ENCODE measurements at regions not wholly inside any gene's neighbourhood (a gene's known extent, or its start where the extent isn't known, plus 50 kb on each side); places are given as distances from the start of the nearest gene placed in this dataset.

GRCh38 chr3:79874646-79875045 is 106.8 kb upstream of the ROBO1 start:
- TF ChIP-seq CTCF (IDR thresholded peaks at IDR 0.05), result no peak

- no peak for TF ChIP-seq CTCF (IDR thresholded peaks at IDR 0.05)
These were observed 104.7 kb upstream of the ROBO1 start for GRCh38 chr3:79872483-79872882.

- TF ChIP-seq CTCF (IDR thresholded peaks at IDR 0.05), result no peak
These were observed 103.9 kb upstream of the ROBO1 start for GRCh38 chr3:79871656-79872055.

- no peak for TF ChIP-seq CTCF (IDR thresholded peaks at IDR 0.05)
These were observed 102.5 kb upstream of the ROBO1 start for GRCh38 chr3:79870313-79870620.

- no peak for TF ChIP-seq CTCF (IDR thresholded peaks at IDR 0.05)
These were observed 101.9 kb upstream of the ROBO1 start for GRCh38 chr3:79869461-79870312.

GRCh38 chr3:79866162-79866561 is 98.4 kb upstream of the ROBO1 start:
- TF ChIP-seq CTCF (IDR thresholded peaks at IDR 0.05), result no peak

- no peak for TF ChIP-seq CTCF (IDR thresholded peaks at IDR 0.05)
These were observed 96.3 kb upstream of the ROBO1 start for GRCh38 chr3:79864077-79864476.

GRCh38 chr3:79848876-79849275 is 81.1 kb upstream of the ROBO1 start:
- TF ChIP-seq CTCF (IDR thresholded peaks at IDR 0.05), result no peak
